Mammary epithelial cell (primary cell): ENCODE measurements at regions not wholly inside any gene's neighbourhood (a gene's known extent, or its start where the extent isn't known, plus 50 kb on each side); places are given as distances from the start of the nearest gene placed in this dataset.

Experiments used
- EZH2 ChIP-seq: IDR thresholded peaks from 2 replicates; pipeline ENCODE4 v1.6.1; 2012; ENCODE audit warnings: low read length, inconsistent platforms, borderline replicate concordance
- TF ChIP-seq, protein P1 (sequence below), 2 donors: IDR thresholded peaks in 1 of 2; conservative IDR thresholded peaks in 1 of 2; 2 replicates each; pipeline ENCODE4 v1.5.1; 2011 to 2012; ENCODE audit warnings: inconsistent platforms in 2 of 2, low read length in 2 of 2, mild to moderate bottlenecking in 2 of 2, control low read depth in 1 of 2, low read depth in 1 of 2; ENCODE audit not compliant: insufficient read depth in 1 of 2; ENCODE audit errors: extremely low read depth in 1 of 2

DNA sequence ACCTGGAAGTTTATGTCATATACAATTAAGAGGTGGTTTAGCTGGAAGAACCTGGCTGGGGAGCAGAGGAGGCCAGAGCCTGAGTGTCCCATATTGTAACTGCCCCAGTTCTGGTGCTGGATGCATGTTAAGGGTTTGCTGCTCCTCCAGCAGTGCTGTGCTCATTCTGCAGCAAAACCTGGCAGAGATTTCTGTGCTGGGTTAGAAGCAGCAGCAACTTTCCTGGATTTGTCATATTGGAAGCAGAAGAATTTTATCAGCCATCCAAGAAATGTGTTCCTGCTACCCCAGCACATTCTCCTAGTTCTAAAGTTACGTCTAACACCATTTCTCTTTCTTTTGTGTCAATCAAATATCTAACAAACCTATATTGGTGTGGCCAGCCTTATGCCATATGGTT, 284.1 kb downstream of the TDRD15 start:
- TF ChIP-seq, protein P1, sequence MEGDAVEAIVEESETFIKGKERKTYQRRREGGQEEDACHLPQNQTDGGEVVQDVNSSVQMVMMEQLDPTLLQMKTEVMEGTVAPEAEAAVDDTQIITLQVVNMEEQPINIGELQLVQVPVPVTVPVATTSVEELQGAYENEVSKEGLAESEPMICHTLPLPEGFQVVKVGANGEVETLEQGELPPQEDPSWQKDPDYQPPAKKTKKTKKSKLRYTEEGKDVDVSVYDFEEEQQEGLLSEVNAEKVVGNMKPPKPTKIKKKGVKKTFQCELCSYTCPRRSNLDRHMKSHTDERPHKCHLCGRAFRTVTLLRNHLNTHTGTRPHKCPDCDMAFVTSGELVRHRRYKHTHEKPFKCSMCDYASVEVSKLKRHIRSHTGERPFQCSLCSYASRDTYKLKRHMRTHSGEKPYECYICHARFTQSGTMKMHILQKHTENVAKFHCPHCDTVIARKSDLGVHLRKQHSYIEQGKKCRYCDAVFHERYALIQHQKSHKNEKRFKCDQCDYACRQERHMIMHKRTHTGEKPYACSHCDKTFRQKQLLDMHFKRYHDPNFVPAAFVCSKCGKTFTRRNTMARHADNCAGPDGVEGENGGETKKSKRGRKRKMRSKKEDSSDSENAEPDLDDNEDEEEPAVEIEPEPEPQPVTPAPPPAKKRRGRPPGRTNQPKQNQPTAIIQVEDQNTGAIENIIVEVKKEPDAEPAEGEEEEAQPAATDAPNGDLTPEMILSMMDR (conservative IDR thresholded peaks at IDR 0.05 in 1 of 2, IDR thresholded peaks at IDR 0.05 in 1 of 2; ENCODE audit: extremely low read depth in 1 of 2, insufficient read depth in 1 of 2, low read depth in 1 of 2, low read length in 2 of 2): no peak
- TF ChIP-seq EZH2: no peak
